Left lung (tissue), 4 donors: ENCODE measurements at regions not wholly inside any gene's neighbourhood (a gene's known extent, or its start where the extent isn't known, plus 50 kb on each side); places are given as distances from the start of the nearest gene placed in this dataset.

ENCODE experiments used
- ATAC-seq: fragments of 200-7000 bp; cut with Tn5 transposase; one replicate; pipeline ENCODE4 v1.9.1; 2020; ENCODE audit warnings: moderate library complexity
- DNase-seq, 4 donors: peaks; one replicate each; pipeline ENCODE4 v3.0.0-alpha.2; 2013 to 2020
- H3K27ac ChIP-seq, 2 donors: fragments of 200-600 bp; sonication (generic) in 1 of 2; one replicate each; pipeline versions ENCODE4 v1.5.0 to v1.8.0; 2020 to 2021
- H3K27me3 ChIP-seq, 2 donors: fragments of 200-600 bp; sonication (generic) in 1 of 2; one replicate each; pipeline versions ENCODE4 v1.5.0 to v1.8.0; 2020 to 2021
- H3K36me3 ChIP-seq, 2 donors: fragments of 200-600 bp; sonication (generic) in 1 of 2; one replicate each; pipeline versions ENCODE4 v1.5.0 to v1.8.0; 2020 to 2021
- H3K4me1 ChIP-seq, 2 donors: fragments of 200-600 bp; one replicate each; pipeline ENCODE4 v1.8.0; 2021
- H3K4me3 ChIP-seq, 2 donors: fragments of 200-600 bp; sonication (generic) in 1 of 2; one replicate each; pipeline versions ENCODE4 v1.5.0 to v1.8.0; 2020 to 2021; ENCODE audit warnings: mild to moderate bottlenecking in 1 of 2
- H3K9me3 ChIP-seq, 2 donors: fragments of 200-600 bp; sonication (generic) in 1 of 2; one replicate each; pipeline versions ENCODE4 v1.5.0 to v1.8.0; 2020 to 2021
- CTCF ChIP-seq, 2 donors: fragments of 200-600 bp; sonication (generic) in 1 of 2; IDR thresholded peaks; one replicate each; pipeline versions ENCODE4 v1.5.0 to v1.8.0; 2021; ENCODE audit warnings: antibody characterized with exemption in 2 of 2
- intact Hi-C, 2 donors: fragments of 100-400 bp; cut with DNase I; formaldehyde crosslinking; loops; one replicate each; pipeline versions ENCODE4 v1.11.2 to v1.14.2; 2022
- donor health status: DM: no; HTN: yes; CAD: no.
- donor health status: DM: no; HTN: no; CAD: no.

GRCh38 chr9:4926239-4926638 lies 58.8 kb upstream of the JAK2 start:
- H3K27me3 ChIP-seq: no peaks in the 10 kb centered on the region
- TF ChIP-seq CTCF (IDR thresholded peaks at IDR 0.05): no peak
- no peak overlapping the region for H3K27ac ChIP-seq
- no peaks in the 10 kb centered on the region for H3K36me3 ChIP-seq
- intact Hi-C loops: no loop called here
- no peak for ATAC-seq
- H3K4me3 ChIP-seq: no peak overlapping the region
- H3K4me1 ChIP-seq: peaks cover 0 to 14% of the 10 kb centered on the region in 2 donors
- H3K9me3 ChIP-seq: no peaks in the 10 kb centered on the region
- DNase-seq: no peak

- H3K4me3 ChIP-seq: no peak overlapping the region
- ATAC-seq (no peak), DNase-seq (no peak)
- TF ChIP-seq CTCF (IDR thresholded peaks at IDR 0.05): no peak
- no peak overlapping the region for H3K27ac ChIP-seq
- no peaks in the 10 kb centered on the region for H3K27me3 ChIP-seq
- no peaks in the 10 kb centered on the region for H3K9me3 ChIP-seq
- intact Hi-C loops: no loop called here
- peaks cover 0 to 14% of the 10 kb centered on the region in 2 donors for H3K4me1 ChIP-seq
- H3K36me3 ChIP-seq: no peaks in the 10 kb centered on the region
Measured at GRCh38 chr9:4927043-4927471, 58.0 kb upstream of the JAK2 start.

- Histone ChIP-seq H3K36me3 (no peaks in the 10 kb centered on the region), H3K4me3 (no peak overlapping the region), H3K9me3 (no peaks in the 10 kb centered on the region), H3K27me3 (no peaks in the 10 kb centered on the region), H3K27ac (no peak overlapping the region), H3K4me1 (peaks cover 0 to 14% of the 10 kb centered on the region in 2 donors)
- intact Hi-C loops: no loop called here
- no peak for TF ChIP-seq CTCF (IDR thresholded peaks at IDR 0.05)
- DNase-seq (no peak), ATAC-seq (no peak)
Measured at GRCh38 chr9:4927701-4928100, 57.4 kb upstream of the JAK2 start.

GRCh38 chr9:4929917-4930316 lies 55.2 kb upstream of the JAK2 start:
- Histone ChIP-seq H3K9me3 (no peaks in the 10 kb centered on the region), H3K27me3 (no peaks in the 10 kb centered on the region), H3K36me3 (no peaks in the 10 kb centered on the region), H3K27ac (no peak overlapping the region), H3K4me1 (no peaks in the 10 kb centered on the region), H3K4me3 (no peak overlapping the region)
- no peak for TF ChIP-seq CTCF (IDR thresholded peaks at IDR 0.05)
- intact Hi-C loops: no loop called here
- DNase-seq (no peak), ATAC-seq (no peak)

GRCh38 chr9:4932681-4933080 lies 52.4 kb upstream of the JAK2 start:
- H3K9me3 ChIP-seq: no peaks in the 10 kb centered on the region
- peaks cover 6 to 28% of the 10 kb centered on the region in 2 donors for H3K4me1 ChIP-seq
- DNase-seq: no peak
- intact Hi-C loops: no loop called here
- H3K27me3 ChIP-seq: no peaks in the 10 kb centered on the region
- ATAC-seq: no peak
- no peak for TF ChIP-seq CTCF (IDR thresholded peaks at IDR 0.05)
- H3K27ac ChIP-seq: no peak overlapping the region
- H3K4me3 ChIP-seq: no peak overlapping the region
- H3K36me3 ChIP-seq: no peaks in the 10 kb centered on the region
